ENCODE measurements at regions not wholly inside any gene's neighbourhood (a gene's known extent, or its start where the extent isn't known, plus 50 kb on each side); places are given as distances from the start of the nearest gene placed in this dataset.

GRCh38 chr1:208425096-208425495 lies 180.9 kb upstream of the PLXNA2 start:
- WGBS, 2 experiments (ENCODE audit: low coverage in 1 of 2, low lambda C conversion rate in 2 of 2, missing lambda C conversion rate in 2 of 2) = 73 to 79% methylated on average over 3 of the region's 3 CpGs

GRCh38 chr1:208430220-208430619 lies 186.0 kb upstream of the PLXNA2 start:
- H3K27me3 ChIP-seq (replicated peaks; ENCODE audit: insufficient read depth) = no peaks in the 10 kb centered on the region
- H3K9me3 ChIP-seq (ENCODE audit: low read depth) = no peaks in the 10 kb centered on the region
- H3K9ac ChIP-seq = no peak overlapping the region
- no peak for DNase-seq
- H3K9me2 ChIP-seq (ENCODE audit: insufficient read depth) = no peaks in the 10 kb centered on the region; the same call in 1 of the 2 replicates
- no peak overlapping the region for H2AFZ ChIP-seq
- TF ChIP-seq EZH2phosphoT487 (IDR thresholded peaks at IDR 0.05; ENCODE audit: insufficient read depth, low read depth) (no peak), EZH2 (IDR thresholded peaks at IDR 0.05; ENCODE audit: insufficient read depth, poor library complexity, severe bottlenecking) (no peak)
- no peaks in the 10 kb centered on the region for H3K79me2 ChIP-seq (ENCODE audit: insufficient read depth)
- H3K36me3 ChIP-seq (ENCODE audit: low read depth) = no peaks in the 10 kb centered on the region
- in situ Hi-C loops (cut with MboI) = no loop called here
- H3F3A ChIP-seq (ENCODE audit: insufficient read depth) = peaks cover 18% of the 10 kb centered on the region
- H3K4me2 ChIP-seq (ENCODE audit: unreplicated experiment) = no peak overlapping the region
- H3K4me1 ChIP-seq (ENCODE audit: insufficient read depth) = peaks cover 29% of the 10 kb centered on the region
- no peak overlapping the region for H3K4me3 ChIP-seq
- no peak overlapping the region for H3K27ac ChIP-seq
- no peaks in the 10 kb centered on the region for H4K20me1 ChIP-seq (ENCODE audit: insufficient read depth)
- 46 to 67% methylated on average over 3 of the region's 3 CpGs for WGBS, 2 experiments (ENCODE audit: low coverage in 1 of 2, low lambda C conversion rate in 2 of 2, missing lambda C conversion rate in 2 of 2)

More at GRCh38 chr1:208425096-208425495, 180.9 kb upstream of the PLXNA2 start:
- H3K36me3 ChIP-seq (ENCODE audit: low read depth) = no peaks in the 10 kb centered on the region
- no peak overlapping the region for H3K27ac ChIP-seq
- DNase-seq = no peak
- no peak overlapping the region for H3K4me3 ChIP-seq
- no peaks in the 10 kb centered on the region for H3F3A ChIP-seq (ENCODE audit: insufficient read depth)
- in situ Hi-C loops (cut with MboI) = no loop called here
- H3K4me2 ChIP-seq (ENCODE audit: unreplicated experiment) = no peak overlapping the region
- no peak overlapping the region for H2AFZ ChIP-seq
- no peaks in the 10 kb centered on the region for H3K27me3 ChIP-seq (replicated peaks; ENCODE audit: insufficient read depth)
- no peaks in the 10 kb centered on the region for H3K79me2 ChIP-seq (ENCODE audit: insufficient read depth)
- H3K9ac ChIP-seq = no peak overlapping the region
- TF ChIP-seq EZH2 (IDR thresholded peaks at IDR 0.05; ENCODE audit: insufficient read depth, poor library complexity, severe bottlenecking) (no peak), EZH2phosphoT487 (IDR thresholded peaks at IDR 0.05; ENCODE audit: insufficient read depth, low read depth) (no peak)
- no peaks in the 10 kb centered on the region for H3K4me1 ChIP-seq (ENCODE audit: insufficient read depth)
- H4K20me1 ChIP-seq (ENCODE audit: insufficient read depth) = no peaks in the 10 kb centered on the region
- H3K9me2 ChIP-seq (ENCODE audit: insufficient read depth) = no peaks in the 10 kb centered on the region; the same call in 1 of the 2 replicates
- H3K9me3 ChIP-seq (ENCODE audit: low read depth) = no peaks in the 10 kb centered on the region

- peak overlapping the region; percentile 69 for H3K27ac ChIP-seq
- peaks cover 18% of the 10 kb centered on the region for H3F3A ChIP-seq (ENCODE audit: insufficient read depth)
- TF ChIP-seq EZH2 (IDR thresholded peaks at IDR 0.05; ENCODE audit: insufficient read depth, poor library complexity, severe bottlenecking) = no peak
- TF ChIP-seq EZH2phosphoT487 (IDR thresholded peaks at IDR 0.05; ENCODE audit: insufficient read depth, low read depth) = no peak
- H3K4me2 ChIP-seq (ENCODE audit: unreplicated experiment) = peak overlapping the region; percentile 72
- H3K79me2 ChIP-seq (ENCODE audit: insufficient read depth) = no peaks in the 10 kb centered on the region
- H3K9me3 ChIP-seq (ENCODE audit: low read depth) = no peaks in the 10 kb centered on the region
- 0 out of 2 replicates have a peak overlapping the region, but pooled peaks have one; percentile 29 for H3K4me3 ChIP-seq
- WGBS, 2 experiments (ENCODE audit: low coverage in 1 of 2, low lambda C conversion rate in 2 of 2, missing lambda C conversion rate in 2 of 2) = 8 to 15% methylated on average over 3 of the region's 3 CpGs
- no peaks in the 10 kb centered on the region for H4K20me1 ChIP-seq (ENCODE audit: insufficient read depth)
- peak; percentile 89 for DNase-seq
- no peak overlapping the region for H2AFZ ChIP-seq
- no peaks in the 10 kb centered on the region for H3K27me3 ChIP-seq (replicated peaks; ENCODE audit: insufficient read depth)
- no peaks in the 10 kb centered on the region for H3K36me3 ChIP-seq (ENCODE audit: low read depth)
- in situ Hi-C loops (cut with MboI) = no loop called here
- H3K9me2 ChIP-seq (ENCODE audit: insufficient read depth) = no peaks in the 10 kb centered on the region; the same call in 1 of the 2 replicates
- no peak overlapping the region for H3K9ac ChIP-seq
- peaks cover 29% of the 10 kb centered on the region for H3K4me1 ChIP-seq (ENCODE audit: insufficient read depth)
These were observed 187.5 kb upstream of the PLXNA2 start for GRCh38 chr1:208431721-208432120.

- Histone ChIP-seq H3K79me2 (ENCODE audit: insufficient read depth) (no peaks in the 10 kb centered on the region), H3K27me3 (replicated peaks; ENCODE audit: insufficient read depth) (no peaks in the 10 kb centered on the region), H3K4me1 (ENCODE audit: insufficient read depth) (peaks cover 29% of the 10 kb centered on the region), H3K9me3 (ENCODE audit: low read depth) (no peaks in the 10 kb centered on the region), H3F3A (ENCODE audit: insufficient read depth) (peaks cover 18% of the 10 kb centered on the region), H4K20me1 (ENCODE audit: insufficient read depth) (no peaks in the 10 kb centered on the region), H3K9me2 (ENCODE audit: insufficient read depth) (no peaks in the 10 kb centered on the region), H3K4me2 (ENCODE audit: unreplicated experiment) (peak overlapping the region; percentile 72), H3K9ac (no peak overlapping the region), H3K36me3 (ENCODE audit: low read depth) (no peaks in the 10 kb centered on the region), H2AFZ (no peak overlapping the region), H3K4me3 (0 out of 2 replicates have a peak overlapping the region, but pooled peaks have one; percentile 29), H3K27ac (peak overlapping the region; percentile 69)
- in situ Hi-C loops (cut with MboI) = no loop called here
- WGBS, 2 experiments (ENCODE audit: low coverage in 1 of 2, low lambda C conversion rate in 2 of 2, missing lambda C conversion rate in 2 of 2) = 30 to 48% methylated on average over 2 of the region's 2 CpGs
- peak; percentile 32 for DNase-seq
- TF ChIP-seq EZH2phosphoT487 (IDR thresholded peaks at IDR 0.05; ENCODE audit: insufficient read depth, low read depth) = no peak
- TF ChIP-seq EZH2 (IDR thresholded peaks at IDR 0.05; ENCODE audit: insufficient read depth, poor library complexity, severe bottlenecking) = no peak
These were observed 188.2 kb upstream of the PLXNA2 start for GRCh38 chr1:208432346-208432745.

- no peak overlapping the region for H3K4me2 ChIP-seq (ENCODE audit: unreplicated experiment)
- 65 to 71% methylated on average over 1 of the region's 1 CpG for WGBS, 2 experiments (ENCODE audit: low coverage in 1 of 2, low lambda C conversion rate in 2 of 2, missing lambda C conversion rate in 2 of 2)
- no peaks in the 10 kb centered on the region for H3K79me2 ChIP-seq (ENCODE audit: insufficient read depth)
- no peak overlapping the region for H3K27ac ChIP-seq
- in situ Hi-C loops (cut with MboI) = no loop called here
- no peak for TF ChIP-seq EZH2 (IDR thresholded peaks at IDR 0.05; ENCODE audit: insufficient read depth, poor library complexity, severe bottlenecking)
- no peak for TF ChIP-seq EZH2phosphoT487 (IDR thresholded peaks at IDR 0.05; ENCODE audit: insufficient read depth, low read depth)
- no peaks in the 10 kb centered on the region for H4K20me1 ChIP-seq (ENCODE audit: insufficient read depth)
- H3K9me2 ChIP-seq (ENCODE audit: insufficient read depth) = no peaks in the 10 kb centered on the region
- H3K36me3 ChIP-seq (ENCODE audit: low read depth) = no peaks in the 10 kb centered on the region
- H3K4me1 ChIP-seq (ENCODE audit: insufficient read depth) = peaks cover 36% of the 10 kb centered on the region
- no peaks in the 10 kb centered on the region for H3K9me3 ChIP-seq (ENCODE audit: low read depth)
- H2AFZ ChIP-seq = no peak overlapping the region
- H3F3A ChIP-seq (ENCODE audit: insufficient read depth) = peaks cover 19% of the 10 kb centered on the region
- peak; percentile 51 for DNase-seq
- no peak overlapping the region for H3K4me3 ChIP-seq
- no peaks in the 10 kb centered on the region for H3K27me3 ChIP-seq (replicated peaks; ENCODE audit: insufficient read depth)
- H3K9ac ChIP-seq = no peak overlapping the region
These were observed 188.9 kb upstream of the PLXNA2 start for GRCh38 chr1:208433086-208433485.
